Prostate gland (tissue), 2 donors: ENCODE measurements at regions not wholly inside any gene's neighbourhood (a gene's known extent, or its start where the extent isn't known, plus 50 kb on each side); places are given as distances from the start of the nearest gene placed in this dataset.

Experiments used
- DNase-seq: peaks from one replicate; pipeline ENCODE4 v3.0.0-alpha.2; 2019; ENCODE audit warnings: low spot score
- H3K27ac ChIP-seq, 2 donors: fragments of 200-600 bp; sonication (generic); 2 replicates each; pipeline ENCODE4 v1.5.1; 2017 to 2019
- H3K27me3 ChIP-seq: fragments of 200-600 bp; sonication (generic); replicated peaks from 2 replicates; pipeline ENCODE4 v1.5.1; 2019; ENCODE audit not compliant: insufficient read depth
- H3K36me3 ChIP-seq, 2 donors: fragments of 200-600 bp; sonication (generic); 1 replicate in 1 of 2; 2 replicates in 1 of 2; pipeline versions ENCODE4 v1.5.1 to v1.8.1; 2017 to 2019
- H3K4me1 ChIP-seq: fragments of 200-600 bp; sonication (generic); replicated peaks from 2 replicates; pipeline ENCODE4 v1.5.1; 2019
- H3K4me3 ChIP-seq, 2 donors: fragments of 200-600 bp; sonication (generic); 2 replicates each; pipeline ENCODE4 v1.5.1; 2017 to 2019
- H3K9me3 ChIP-seq: fragments of 200-600 bp; sonication (generic); 2 replicates; pipeline ENCODE4 v1.5.1; 2017
- POLR2A ChIP-seq: fragments of 450-650 bp; IDR thresholded peaks from one replicate; pipeline ENCODE4 v1.6.1; 2016; ENCODE audit warnings: antibody characterized with exemption, mild to moderate bottlenecking
- POLR2AphosphoS5 ChIP-seq: sonication (generic); formaldehyde crosslinking; IDR thresholded peaks from one replicate; pipeline ENCODE4 v1.6.1; 2017; ENCODE audit warnings: antibody characterized with exemption
- WGBS: methylation state at CpG from one replicate; pipeline ENCODE4 v1.1.5; 2018; 5-methylcytosine and 5-hydroxymethylcytosine counted together
- intact Hi-C: fragments of 100-400 bp; cut with DNase I; formaldehyde crosslinking; loops from one replicate; pipeline ENCODE4 v1.14.2; 2022
- TF ChIP-seq, protein P1 (sequence below), 4 experiments: fragments of 200-600 bp in 2 of 4; fragments of 450-650 bp in 2 of 4; sonication (generic) in 2 of 4; IDR thresholded peaks; 1 replicate in 3 of 4; 2 replicates in 1 of 4; pipeline ENCODE4 v1.5.1; 2016 to 2019; ENCODE audit warnings: antibody characterized with exemption in 4 of 4, mild to moderate bottlenecking in 2 of 4, moderate library complexity in 2 of 4

DNA sequence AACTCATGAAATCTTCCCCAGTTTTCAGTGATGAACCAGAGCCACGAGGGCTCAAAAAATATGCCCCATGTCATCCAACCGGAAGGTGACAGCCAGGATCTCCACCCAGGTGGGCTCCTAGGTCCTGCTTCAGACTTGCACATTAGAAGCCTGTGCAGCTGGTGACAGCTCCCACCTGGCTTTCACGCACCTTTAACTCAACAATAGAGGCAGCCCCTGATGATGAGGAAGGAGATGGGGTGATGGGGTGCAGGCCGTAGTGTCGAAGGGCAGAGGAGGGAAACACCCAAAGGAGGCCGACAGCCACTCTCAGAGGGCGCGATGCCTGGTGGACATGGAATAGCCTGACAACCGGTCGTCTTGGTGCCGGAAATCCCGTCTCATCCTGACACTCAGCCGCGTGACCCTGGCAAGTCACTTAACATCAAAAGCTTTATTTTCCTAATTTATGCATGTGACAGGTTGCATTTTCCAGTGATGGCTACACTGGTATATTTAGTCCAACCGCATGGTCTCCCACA, 118.0 kb downstream of the SOX1 start:
- TF ChIP-seq, protein P1, sequence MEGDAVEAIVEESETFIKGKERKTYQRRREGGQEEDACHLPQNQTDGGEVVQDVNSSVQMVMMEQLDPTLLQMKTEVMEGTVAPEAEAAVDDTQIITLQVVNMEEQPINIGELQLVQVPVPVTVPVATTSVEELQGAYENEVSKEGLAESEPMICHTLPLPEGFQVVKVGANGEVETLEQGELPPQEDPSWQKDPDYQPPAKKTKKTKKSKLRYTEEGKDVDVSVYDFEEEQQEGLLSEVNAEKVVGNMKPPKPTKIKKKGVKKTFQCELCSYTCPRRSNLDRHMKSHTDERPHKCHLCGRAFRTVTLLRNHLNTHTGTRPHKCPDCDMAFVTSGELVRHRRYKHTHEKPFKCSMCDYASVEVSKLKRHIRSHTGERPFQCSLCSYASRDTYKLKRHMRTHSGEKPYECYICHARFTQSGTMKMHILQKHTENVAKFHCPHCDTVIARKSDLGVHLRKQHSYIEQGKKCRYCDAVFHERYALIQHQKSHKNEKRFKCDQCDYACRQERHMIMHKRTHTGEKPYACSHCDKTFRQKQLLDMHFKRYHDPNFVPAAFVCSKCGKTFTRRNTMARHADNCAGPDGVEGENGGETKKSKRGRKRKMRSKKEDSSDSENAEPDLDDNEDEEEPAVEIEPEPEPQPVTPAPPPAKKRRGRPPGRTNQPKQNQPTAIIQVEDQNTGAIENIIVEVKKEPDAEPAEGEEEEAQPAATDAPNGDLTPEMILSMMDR (IDR thresholded peaks at IDR 0.05), result no peak
- TF ChIP-seq POLR2AphosphoS5, result no peak
- TF ChIP-seq POLR2A, result no peak
- H3K27me3 ChIP-seq, result peaks cover 8% of the 10 kb centered on the region
- no peak for DNase-seq

DNA sequence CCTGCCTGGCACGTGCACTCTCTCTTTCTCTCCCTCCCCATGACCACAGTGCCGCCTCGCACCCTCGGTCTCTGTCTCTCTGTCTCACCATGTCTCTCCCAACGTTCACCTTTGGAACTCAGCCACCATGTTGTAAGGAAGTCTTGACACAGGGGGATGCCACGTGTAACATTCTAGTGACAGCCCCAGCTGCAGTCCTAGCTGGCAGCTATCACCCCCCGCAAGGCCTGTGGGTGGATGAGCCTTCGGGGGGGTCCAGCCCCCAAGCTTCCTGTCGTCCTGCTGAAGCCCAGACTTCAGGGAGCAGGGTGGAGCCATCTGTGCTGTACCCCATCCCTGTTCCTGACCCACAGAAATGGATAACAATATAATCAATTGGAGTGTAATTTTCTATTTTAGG, 118.5 kb downstream of the SOX1 start:
- intact Hi-C loops, result no loop called here
- WGBS, result 84% methylated on average over 9 of the region's 9 CpGs
- H3K27ac ChIP-seq, result no peak overlapping the region
- TF ChIP-seq POLR2A (no peak), POLR2AphosphoS5 (no peak)
- TF ChIP-seq, protein P1 (IDR thresholded peaks at IDR 0.05), result no peak
- H3K4me3 ChIP-seq, result no peak overlapping the region
- no peaks in the 10 kb centered on the region for H3K4me1 ChIP-seq
- peaks cover 8% of the 10 kb centered on the region for H3K27me3 ChIP-seq
- no peaks in the 10 kb centered on the region for H3K36me3 ChIP-seq
- no peak for DNase-seq
- no peaks in the 10 kb centered on the region for H3K9me3 ChIP-seq

More for the DNA sequence above, 118.0 kb downstream of the SOX1 start:
- Histone ChIP-seq H3K4me1 (no peaks in the 10 kb centered on the region), H3K9me3 (no peaks in the 10 kb centered on the region), H3K36me3 (no peaks in the 10 kb centered on the region), H3K27ac (no peak overlapping the region), H3K4me3 (no peak overlapping the region)
- intact Hi-C loops, result no loop called here
- WGBS, result 77% methylated on average over 15 of the region's 15 CpGs

DNA sequence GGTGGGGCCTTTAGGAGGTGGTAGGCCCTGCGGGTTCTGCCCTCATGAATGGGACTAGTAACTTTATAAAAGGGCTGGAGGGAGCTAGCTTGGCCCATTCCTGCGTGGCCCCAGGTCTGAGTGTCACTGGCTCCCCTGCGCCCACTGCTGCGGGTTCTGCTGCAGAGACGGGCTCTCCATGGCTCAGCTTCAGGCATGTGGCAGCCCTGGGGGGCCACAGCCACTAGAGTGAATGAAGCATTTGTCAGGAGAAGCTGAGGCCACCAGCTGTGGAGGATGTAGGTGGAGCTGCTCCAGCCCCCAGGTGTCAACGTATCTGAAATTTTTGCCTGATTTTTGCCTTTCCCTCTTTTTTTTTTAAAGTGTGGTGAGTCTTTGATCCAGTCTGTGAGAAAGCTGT, 119.1 kb downstream of the SOX1 start:
- DNase-seq, result no peak
- H3K4me3 ChIP-seq, result no peak overlapping the region
- WGBS, result 92% methylated on average over 6 of the region's 6 CpGs

DNA sequence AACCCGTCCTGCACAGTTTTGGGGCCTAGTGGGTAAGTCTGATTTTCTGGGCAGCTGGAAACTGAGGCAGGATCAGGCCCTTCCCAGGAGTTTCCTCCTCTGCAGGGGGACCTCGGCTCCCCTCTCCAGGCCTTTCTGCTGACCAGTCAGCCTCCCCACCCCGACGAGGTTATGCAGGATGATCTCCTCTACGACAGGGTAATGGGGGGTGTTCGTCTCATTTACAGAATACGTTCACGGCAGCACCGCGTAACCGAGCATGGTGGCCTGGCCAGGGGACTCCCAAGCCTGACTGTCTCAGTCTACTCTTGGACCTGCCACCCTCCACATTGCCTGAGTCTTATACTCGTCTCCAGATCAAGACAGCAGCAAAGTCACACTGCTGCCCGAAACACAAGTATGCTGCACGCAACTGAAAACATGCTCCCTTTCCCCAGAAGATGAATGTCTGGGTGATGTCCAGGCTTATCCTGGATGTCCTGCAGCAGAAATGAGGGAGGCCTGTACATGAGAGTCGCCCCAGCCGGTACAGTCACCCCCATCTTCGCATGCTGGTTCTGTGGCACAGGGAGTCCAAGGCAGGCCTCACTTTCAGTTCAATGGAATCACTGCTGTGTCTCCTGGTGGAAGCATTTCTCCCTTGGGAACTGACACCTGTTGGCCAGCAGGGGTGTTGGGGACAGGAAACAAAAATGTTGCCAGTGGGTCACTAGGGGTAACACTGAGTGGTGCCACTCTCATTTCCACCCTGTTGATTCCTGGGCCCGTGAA, 120.8 kb downstream of the SOX1 start:
- Histone ChIP-seq H3K9me3 (no peaks in the 10 kb centered on the region), H3K4me3 (no peak overlapping the region), H3K27ac (no peak overlapping the region), H3K27me3 (no peaks in the 10 kb centered on the region), H3K36me3 (no peaks in the 10 kb centered on the region), H3K4me1 (no peaks in the 10 kb centered on the region)
- intact Hi-C loops, result no loop called here
- 91% methylated on average over 18 of the region's 18 CpGs for WGBS
- TF ChIP-seq, protein P1 (IDR thresholded peaks at IDR 0.05), result no peak
- no peak for TF ChIP-seq POLR2A
- no peak for TF ChIP-seq POLR2AphosphoS5
- DNase-seq, result no peak

More for the DNA sequence above, 119.1 kb downstream of the SOX1 start:
- no peak for TF ChIP-seq POLR2A
- TF ChIP-seq POLR2AphosphoS5, result no peak
- TF ChIP-seq, protein P1 (IDR thresholded peaks at IDR 0.05), result no peak
- Histone ChIP-seq H3K9me3 (no peaks in the 10 kb centered on the region), H3K27me3 (peaks cover 4% of the 10 kb centered on the region), H3K36me3 (no peaks in the 10 kb centered on the region), H3K27ac (no peak overlapping the region), H3K4me1 (no peaks in the 10 kb centered on the region)
- intact Hi-C loops, result no loop called here

DNA sequence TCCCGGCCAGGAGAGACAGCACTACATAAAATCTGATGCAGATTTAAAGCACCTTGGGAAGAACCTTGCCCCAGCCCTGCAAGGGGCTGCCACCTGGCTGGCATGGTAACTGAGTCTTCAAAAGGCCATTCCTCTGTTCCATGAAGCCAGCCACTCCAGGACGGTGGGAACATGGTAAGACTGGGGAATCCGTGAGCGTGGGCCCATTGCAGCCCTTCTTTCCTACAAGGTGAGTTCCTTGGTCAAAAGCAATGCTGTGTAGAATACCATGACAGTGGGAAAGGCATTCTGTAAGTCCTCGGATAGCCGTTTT, 121.3 kb downstream of the SOX1 start:
- intact Hi-C loops, result no loop called here
- TF ChIP-seq POLR2AphosphoS5 (no peak), POLR2A (no peak)
- TF ChIP-seq, protein P1 (IDR thresholded peaks at IDR 0.05), result no peak
- Histone ChIP-seq H3K9me3 (no peaks in the 10 kb centered on the region), H3K4me3 (no peak overlapping the region), H3K27ac (no peak overlapping the region), H3K4me1 (no peaks in the 10 kb centered on the region), H3K36me3 (no peaks in the 10 kb centered on the region), H3K27me3 (no peaks in the 10 kb centered on the region)
- DNase-seq, result no peak
- 90% methylated on average over 6 of the region's 6 CpGs for WGBS
